ENCODE measurements at regions not wholly inside any gene's neighbourhood (a gene's known extent, or its start where the extent isn't known, plus 50 kb on each side); places are given as distances from the start of the nearest gene placed in this dataset.
"Not testable (repeated sequence)": the region's sequence is repeated elsewhere in the genome, so short reads cannot be mapped to it uniquely, and the experiment has no call there.

GRCh38 chr6:4336778-4337442, 201.5 kb upstream of the ECI2 start:
- ATAC-seq (no peak), DNase-seq (no peak)
- Histone ChIP-seq H3K9me3 (ENCODE audit: low read length) (no peaks in the 10 kb centered on the region), H3K4me3 (ENCODE audit: low read length) (no peak overlapping the region), H3K9me2 (replicated peaks; ENCODE audit: low read length) (no peaks in the 10 kb centered on the region), H3K27ac (ENCODE audit: low read length) (no peak overlapping the region), H3K79me2 (ENCODE audit: low read length) (no peaks in the 10 kb centered on the region), H3K36me3 (ENCODE audit: low read depth, low read length) (no peaks in the 10 kb centered on the region), H2AFZ (ENCODE audit: low read length) (no peak overlapping the region), H4K20me1 (ENCODE audit: low read length) (no peaks in the 10 kb centered on the region), H3K27me3 (ENCODE audit: low read length) (no peaks in the 10 kb centered on the region), H3K9ac (ENCODE audit: low read length) (no peak overlapping the region), H3K4me2 (ENCODE audit: low read length) (no peak overlapping the region), H3K4me1 (ENCODE audit: insufficient read depth, low read length) (no peaks in the 10 kb centered on the region), H3F3A (ENCODE audit: low read length, unreplicated experiment) (no peaks in the 10 kb centered on the region)
- TF ChIP-seq EZH2 (IDR thresholded peaks at IDR 0.05; ENCODE audit: low read length, unreplicated experiment) (no peak), EZH2phosphoT487 (IDR thresholded peaks at IDR 0.05; ENCODE audit: borderline replicate concordance, low read length) (no peak)
- TF ChIP-seq, protein P1, sequence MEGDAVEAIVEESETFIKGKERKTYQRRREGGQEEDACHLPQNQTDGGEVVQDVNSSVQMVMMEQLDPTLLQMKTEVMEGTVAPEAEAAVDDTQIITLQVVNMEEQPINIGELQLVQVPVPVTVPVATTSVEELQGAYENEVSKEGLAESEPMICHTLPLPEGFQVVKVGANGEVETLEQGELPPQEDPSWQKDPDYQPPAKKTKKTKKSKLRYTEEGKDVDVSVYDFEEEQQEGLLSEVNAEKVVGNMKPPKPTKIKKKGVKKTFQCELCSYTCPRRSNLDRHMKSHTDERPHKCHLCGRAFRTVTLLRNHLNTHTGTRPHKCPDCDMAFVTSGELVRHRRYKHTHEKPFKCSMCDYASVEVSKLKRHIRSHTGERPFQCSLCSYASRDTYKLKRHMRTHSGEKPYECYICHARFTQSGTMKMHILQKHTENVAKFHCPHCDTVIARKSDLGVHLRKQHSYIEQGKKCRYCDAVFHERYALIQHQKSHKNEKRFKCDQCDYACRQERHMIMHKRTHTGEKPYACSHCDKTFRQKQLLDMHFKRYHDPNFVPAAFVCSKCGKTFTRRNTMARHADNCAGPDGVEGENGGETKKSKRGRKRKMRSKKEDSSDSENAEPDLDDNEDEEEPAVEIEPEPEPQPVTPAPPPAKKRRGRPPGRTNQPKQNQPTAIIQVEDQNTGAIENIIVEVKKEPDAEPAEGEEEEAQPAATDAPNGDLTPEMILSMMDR (conservative IDR thresholded peaks at IDR 0.05; ENCODE audit: low read depth, low read length): no peak
- CTCF ChIA-PET: no interaction called here
- BruUV-seq (replicated peaks): no TSS peak
- intact Hi-C loops (cut with micrococcal nuclease): no loop called here
- POLR2A ChIA-PET (ENCODE audit: unreplicated experiment): no interaction called here

GRCh38 chr6:4336084-4336483, 200.7 kb upstream of the ECI2 start:
- Histone ChIP-seq H3K9ac (ENCODE audit: low read length) (no peak overlapping the region), H3K9me2 (replicated peaks; ENCODE audit: low read length) (no peaks in the 10 kb centered on the region), H3K79me2 (ENCODE audit: low read length) (no peaks in the 10 kb centered on the region), H2AFZ (ENCODE audit: low read length) (no peak overlapping the region), H4K20me1 (ENCODE audit: low read length) (no peaks in the 10 kb centered on the region), H3K36me3 (ENCODE audit: low read depth, low read length) (no peaks in the 10 kb centered on the region), H3K9me3 (ENCODE audit: low read length) (no peaks in the 10 kb centered on the region), H3F3A (ENCODE audit: low read length, unreplicated experiment) (no peaks in the 10 kb centered on the region), H3K4me2 (ENCODE audit: low read length) (no peak overlapping the region), H3K27me3 (ENCODE audit: low read length) (no peaks in the 10 kb centered on the region), H3K4me1 (ENCODE audit: insufficient read depth, low read length) (no peaks in the 10 kb centered on the region), H3K4me3 (ENCODE audit: low read length) (no peak overlapping the region), H3K27ac (ENCODE audit: low read length) (no peak overlapping the region)
- TF ChIP-seq EZH2 (IDR thresholded peaks at IDR 0.05; ENCODE audit: low read length, unreplicated experiment): no peak
- TF ChIP-seq, protein P1 (conservative IDR thresholded peaks at IDR 0.05; ENCODE audit: low read depth, low read length): no peak
- no peak for ATAC-seq
- ChIA-PET CTCF (no interaction called here), POLR2A (ENCODE audit: unreplicated experiment) (no interaction called here)
- intact Hi-C loops (cut with micrococcal nuclease): no loop called here
- no peak for DNase-seq
- BruUV-seq (replicated peaks): no TSS peak

GRCh38 chr6:4334158-4334740, 198.9 kb upstream of the ECI2 start:
- intact Hi-C loops (cut with micrococcal nuclease); DNase-seq; H3K36me3 ChIP-seq (ENCODE audit: low read depth, low read length); H3F3A ChIP-seq (ENCODE audit: low read length, unreplicated experiment); H3K27ac ChIP-seq (ENCODE audit: low read length); POLR2A ChIA-PET (ENCODE audit: unreplicated experiment); H3K27me3 ChIP-seq (ENCODE audit: low read length); H4K20me1 ChIP-seq (ENCODE audit: low read length); H3K4me2 ChIP-seq (ENCODE audit: low read length); H2AFZ ChIP-seq (ENCODE audit: low read length); H3K9ac ChIP-seq (ENCODE audit: low read length); H3K4me1 ChIP-seq (ENCODE audit: insufficient read depth, low read length); CTCF ChIA-PET; H3K79me2 ChIP-seq (ENCODE audit: low read length); BruUV-seq (replicated peaks); ATAC-seq; H3K4me3 ChIP-seq (ENCODE audit: low read length); H3K9me3 ChIP-seq (ENCODE audit: low read length); H3K9me2 ChIP-seq (replicated peaks; ENCODE audit: low read length): not testable (repeated sequence)
